Choroid plexus epithelial cell (primary cell): ENCODE measurements at regions not wholly inside any gene's neighbourhood (a gene's known extent, or its start where the extent isn't known, plus 50 kb on each side); places are given as distances from the start of the nearest gene placed in this dataset.
A peak's percentile ranks its signal among the peaks of the same experiment; 100 is the strongest.
"Not testable (repeated sequence)": the region's sequence is repeated elsewhere in the genome, so short reads cannot be mapped to it uniquely, and the experiment has no call there.

Experiments used
- DNase-seq: peaks from one replicate; pipeline ENCODE4 v3.0.0-alpha.2; 2010; ENCODE audit warnings: low read depth
- H3K4me3 ChIP-seq: 2 replicates; pipeline ENCODE4 v1.5.1; 2011; ENCODE audit warnings: low read depth, mild to moderate bottlenecking, control low read depth, low read length, moderate library complexity
- TF ChIP-seq, protein P1 (sequence below): conservative IDR thresholded peaks from 2 replicates; pipeline ENCODE4 v1.5.1; 2011; ENCODE audit warnings: low read depth, mild to moderate bottlenecking, control low read depth, inconsistent platforms, low read length, moderate library complexity

DNA sequence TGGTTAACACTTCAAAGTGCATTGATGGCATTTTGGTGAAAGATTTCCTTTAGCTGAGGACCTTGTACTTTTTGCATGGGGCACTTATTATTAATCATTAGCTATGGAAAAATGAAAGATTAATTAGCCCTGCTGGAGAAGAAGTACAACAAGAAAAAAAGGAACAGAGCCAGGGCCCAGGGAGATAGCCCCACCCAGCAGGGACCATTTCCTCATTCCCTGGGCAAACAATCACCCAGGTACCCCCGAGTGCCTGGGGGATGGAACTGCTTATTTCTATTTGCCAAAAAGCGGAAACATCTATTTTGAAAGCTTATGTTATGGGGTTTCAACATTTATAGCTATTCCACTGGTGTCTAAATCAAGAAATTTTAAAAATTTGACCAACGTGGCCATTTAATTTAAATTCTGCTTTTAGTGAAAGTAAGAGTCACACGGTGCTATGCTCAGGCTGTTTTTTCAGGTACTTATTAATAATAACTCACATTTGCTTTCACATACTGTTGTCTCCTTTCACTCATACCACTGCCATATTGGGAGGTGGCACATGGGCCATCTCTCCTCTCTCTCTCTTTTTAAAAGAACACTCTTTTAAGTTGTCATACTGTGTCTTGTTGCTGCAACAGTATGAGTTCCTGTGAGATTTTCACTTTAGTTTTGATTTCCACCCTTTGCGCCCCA, 143.6 kb upstream of the KIF5B start:
- no peak overlapping the region for H3K4me3 ChIP-seq
- no peak for DNase-seq
- TF ChIP-seq, protein P1, sequence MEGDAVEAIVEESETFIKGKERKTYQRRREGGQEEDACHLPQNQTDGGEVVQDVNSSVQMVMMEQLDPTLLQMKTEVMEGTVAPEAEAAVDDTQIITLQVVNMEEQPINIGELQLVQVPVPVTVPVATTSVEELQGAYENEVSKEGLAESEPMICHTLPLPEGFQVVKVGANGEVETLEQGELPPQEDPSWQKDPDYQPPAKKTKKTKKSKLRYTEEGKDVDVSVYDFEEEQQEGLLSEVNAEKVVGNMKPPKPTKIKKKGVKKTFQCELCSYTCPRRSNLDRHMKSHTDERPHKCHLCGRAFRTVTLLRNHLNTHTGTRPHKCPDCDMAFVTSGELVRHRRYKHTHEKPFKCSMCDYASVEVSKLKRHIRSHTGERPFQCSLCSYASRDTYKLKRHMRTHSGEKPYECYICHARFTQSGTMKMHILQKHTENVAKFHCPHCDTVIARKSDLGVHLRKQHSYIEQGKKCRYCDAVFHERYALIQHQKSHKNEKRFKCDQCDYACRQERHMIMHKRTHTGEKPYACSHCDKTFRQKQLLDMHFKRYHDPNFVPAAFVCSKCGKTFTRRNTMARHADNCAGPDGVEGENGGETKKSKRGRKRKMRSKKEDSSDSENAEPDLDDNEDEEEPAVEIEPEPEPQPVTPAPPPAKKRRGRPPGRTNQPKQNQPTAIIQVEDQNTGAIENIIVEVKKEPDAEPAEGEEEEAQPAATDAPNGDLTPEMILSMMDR: no peak

DNA sequence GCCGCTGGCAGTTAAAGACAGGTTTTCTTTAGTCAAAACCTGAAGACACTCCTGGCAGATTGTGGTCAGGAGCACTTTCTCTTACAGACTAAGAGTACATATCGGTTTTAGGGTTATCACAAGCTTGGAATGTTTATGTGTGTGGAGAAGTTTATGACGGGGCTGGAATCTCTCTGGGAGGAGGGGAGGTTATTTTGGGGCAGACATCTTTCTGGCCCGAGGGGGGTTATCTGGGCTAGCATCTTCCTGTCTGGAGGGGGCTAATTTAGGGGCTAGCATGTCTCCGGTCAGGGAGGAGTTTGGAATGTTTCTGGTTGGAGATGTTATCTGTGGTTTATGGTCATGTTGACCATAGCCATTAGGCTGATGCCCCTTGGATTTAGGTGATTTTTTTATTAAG, 141.2 kb upstream of the KIF5B start:
- DNase-seq: no peak
- H3K4me3 ChIP-seq: no peak overlapping the region
- TF ChIP-seq, protein P1: no peak

DNA sequence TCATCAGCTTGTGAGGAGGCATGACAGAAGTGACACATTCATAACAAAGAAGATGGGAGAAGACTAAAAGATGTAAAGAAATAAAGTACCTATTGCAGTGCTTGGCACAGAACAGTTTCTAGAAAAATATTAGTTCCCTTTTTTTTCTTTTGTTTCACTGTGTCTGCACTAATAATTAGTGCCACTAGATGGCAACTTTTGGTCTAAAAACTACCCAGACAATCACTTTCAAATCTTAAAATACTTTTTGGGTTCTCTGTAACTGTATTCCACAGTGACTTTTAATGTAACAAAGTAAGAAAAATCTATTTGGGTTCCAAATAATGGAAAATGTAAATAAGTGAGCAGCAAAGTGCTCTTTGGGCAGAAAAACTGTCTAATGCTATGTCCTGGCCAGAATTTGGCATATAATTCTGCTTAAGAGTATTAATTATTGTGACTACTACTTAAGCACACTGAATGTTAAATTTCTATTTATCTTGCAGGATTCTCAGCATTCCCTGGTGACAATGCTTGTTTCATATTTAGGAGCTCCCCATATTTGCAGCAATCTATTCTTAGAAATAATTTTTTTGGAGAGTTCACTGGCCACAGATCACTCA, 134.8 kb upstream of the KIF5B start:
- TF ChIP-seq, protein P1: peak; percentile 63
- DNase-seq: peak; percentile 62
- no peak overlapping the region for H3K4me3 ChIP-seq

DNA sequence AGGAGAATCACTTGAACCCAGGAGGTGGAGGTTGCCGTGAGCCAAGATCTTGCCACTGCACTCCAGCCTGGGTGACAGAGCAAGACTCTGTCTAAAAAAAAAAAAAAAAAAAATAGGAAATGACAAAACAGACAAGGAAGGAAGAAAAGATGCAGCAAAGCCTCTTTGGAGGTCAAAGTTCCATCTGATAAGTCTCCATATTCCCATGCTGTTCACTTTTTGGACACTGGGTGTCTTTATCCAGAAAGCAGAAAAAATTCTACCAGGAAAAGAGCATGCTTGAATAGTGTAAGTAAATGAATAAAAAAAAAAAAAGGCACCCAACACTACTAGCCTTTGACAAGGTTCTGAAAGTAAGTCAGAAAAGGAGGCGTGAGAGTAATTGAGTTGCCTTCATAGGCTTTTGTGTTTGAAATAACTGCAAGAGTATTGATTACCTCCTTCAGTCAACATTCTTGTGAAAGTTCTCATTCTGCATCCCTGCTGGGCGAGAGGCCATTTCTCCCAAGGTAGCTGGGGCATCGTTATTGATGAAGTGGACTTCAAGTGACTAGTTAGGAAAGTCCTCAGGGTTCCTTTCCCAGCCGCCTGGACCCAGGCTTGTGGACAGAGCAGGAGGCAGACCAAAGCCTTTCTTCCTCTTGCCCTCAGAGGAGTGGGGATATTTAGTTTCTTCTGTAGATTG, 133.3 kb upstream of the KIF5B start:
- no peak overlapping the region for H3K4me3 ChIP-seq
- peak; percentile 47 for DNase-seq
- TF ChIP-seq, protein P1: peak; percentile 32

DNA sequence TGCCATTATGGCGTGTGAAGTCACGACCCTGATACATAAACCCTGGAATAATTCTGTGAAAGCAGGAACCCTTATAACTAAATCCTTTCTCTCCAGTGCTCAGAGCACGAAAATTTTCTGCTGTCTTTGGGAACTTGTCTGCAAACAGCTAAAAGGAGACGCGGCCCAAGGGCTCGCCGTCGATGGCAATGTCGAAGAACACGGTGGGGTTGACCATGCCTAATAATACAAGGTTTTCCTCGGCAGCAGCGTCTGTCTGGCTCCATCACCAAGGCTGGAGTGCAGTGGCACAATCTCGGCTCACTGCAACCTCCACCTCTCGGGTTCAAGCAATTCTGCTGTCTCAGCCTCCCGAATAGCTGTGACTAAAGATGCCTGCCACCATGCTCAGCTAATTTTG, 132.4 kb upstream of the KIF5B start:
- H3K4me3 ChIP-seq, DNase-seq: not testable (repeated sequence)

DNA sequence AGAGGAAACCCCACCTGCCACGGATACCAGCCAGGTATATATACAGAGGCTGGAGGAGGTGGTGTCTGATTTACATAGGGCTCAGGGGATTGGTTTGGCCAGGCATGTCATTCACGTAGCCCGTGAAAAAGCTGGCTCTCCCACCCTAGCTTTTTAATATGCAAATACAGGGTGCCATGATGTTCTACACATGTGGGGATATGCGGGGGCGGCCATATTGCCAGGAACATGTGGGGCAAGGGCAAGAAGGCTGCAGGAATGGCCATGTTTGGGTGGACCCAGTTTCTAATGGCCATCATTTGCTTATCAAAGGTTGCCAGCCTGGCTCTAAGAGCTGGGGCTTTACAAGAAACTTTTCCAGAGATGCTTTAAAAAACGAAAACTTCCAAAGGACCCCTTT, 131.5 kb upstream of the KIF5B start:
- no peak for DNase-seq
- no peak overlapping the region for H3K4me3 ChIP-seq
- TF ChIP-seq, protein P1: no peak

DNA sequence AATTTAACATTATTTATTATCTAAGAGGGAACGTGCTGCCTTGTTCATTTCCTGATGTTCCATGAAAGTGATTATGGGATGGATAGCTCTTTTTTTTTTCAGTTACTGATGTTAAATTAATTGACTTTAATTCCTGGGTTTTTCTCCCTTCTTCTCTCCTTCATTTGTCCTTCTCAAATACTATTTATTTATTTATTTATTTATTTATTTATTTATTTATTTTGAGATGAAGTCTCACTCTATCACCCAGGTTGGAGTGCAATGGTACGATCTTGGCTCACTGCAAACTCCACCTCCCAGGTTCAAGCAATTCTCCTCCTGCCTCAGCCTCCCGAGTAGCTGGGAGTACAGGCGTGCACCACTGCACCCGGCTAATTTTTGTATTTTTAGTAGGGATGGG, 127.4 kb upstream of the KIF5B start:
- H3K4me3 ChIP-seq, DNase-seq: not testable (repeated sequence)

DNA sequence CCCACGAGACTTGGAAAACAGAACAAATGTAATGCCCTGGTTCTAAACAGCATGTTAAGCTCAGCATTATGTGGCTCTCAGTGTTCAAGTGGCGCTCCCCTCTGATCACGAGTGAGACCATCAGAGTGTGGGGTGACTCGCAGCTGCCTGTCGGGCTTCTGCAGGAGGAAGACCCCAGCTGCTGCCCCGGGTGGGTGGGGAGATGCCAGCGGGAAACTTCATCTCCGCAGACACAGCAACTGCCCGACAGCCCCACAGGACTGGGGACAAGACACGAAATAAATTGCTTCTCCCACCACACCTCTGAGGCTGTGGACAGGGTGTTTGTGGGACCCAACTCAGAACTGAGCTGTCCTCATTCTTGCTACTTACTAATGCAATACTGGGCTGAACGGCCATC, 126.3 kb upstream of the KIF5B start:
- TF ChIP-seq, protein P1: no peak
- no peak for DNase-seq

More for the DNA sequence above, 126.3 kb upstream of the KIF5B start:
- no peak overlapping the region for H3K4me3 ChIP-seq
